Hematopoietic multipotent progenitor cell treated with erythropoietin and hydrocortisone succinate and interleukin-3 and kit ligand, for 6 days (in vitro differentiated cells): ENCODE measurements at regions not wholly inside any gene's neighbourhood (a gene's known extent, or its start where the extent isn't known, plus 50 kb on each side); places are given as distances from the start of the nearest gene placed in this dataset.
"Not testable (repeated sequence)": the region's sequence is repeated elsewhere in the genome, so short reads cannot be mapped to it uniquely, and the experiment has no call there.

ENCODE experiments used
- DNase-seq: peaks from one replicate; pipeline ENCODE4 v3.0.0-alpha.2; 2015

- no peak for DNase-seq
Measured at GRCh38 chr11:24408202-24408601, 88.7 kb upstream of the LUZP2 start.

GRCh38 chr11:24411791-24412190 lies 85.1 kb upstream of the LUZP2 start:
- DNase-seq = no peak

- DNase-seq = no peak
Measured at GRCh38 chr11:24412722-24413121, 84.1 kb upstream of the LUZP2 start.

- no peak for DNase-seq
Measured at GRCh38 chr11:24413391-24413790, 83.5 kb upstream of the LUZP2 start.

GRCh38 chr11:24415955-24416636 lies 80.8 kb upstream of the LUZP2 start:
- DNase-seq = not testable (repeated sequence)

- DNase-seq = no peak
Measured at GRCh38 chr11:24421766-24422165, 75.1 kb upstream of the LUZP2 start.

- DNase-seq = no peak
Measured at GRCh38 chr11:24422376-24422775, 74.5 kb upstream of the LUZP2 start.

- DNase-seq = no peak
Measured at GRCh38 chr11:24437123-24437522, 59.7 kb upstream of the LUZP2 start.
